GM12891 (cell line): ENCODE measurements at regions not wholly inside any gene's neighbourhood (a gene's known extent, or its start where the extent isn't known, plus 50 kb on each side); places are given as distances from the start of the nearest gene placed in this dataset.

ENCODE experiments used
- POLR2A ChIP-seq: IDR thresholded peaks from 2 replicates; pipeline ENCODE4 v1.6.1; 2011; ENCODE audit warnings: low read depth, low read length, control low read depth
- SPI1 ChIP-seq: IDR thresholded peaks from 2 replicates; pipeline ENCODE4 v1.6.1; 2011; ENCODE audit warnings: low read depth, low read length, control low read depth
- TAF1 ChIP-seq: IDR thresholded peaks from 2 replicates; pipeline ENCODE4 v1.6.1; 2011; ENCODE audit warnings: low read depth, low read length, control low read depth

GRCh38 chr14:87139299-87139698 lies 853.7 kb downstream of the GALC start:
- TF ChIP-seq POLR2A (no peak), TAF1 (no peak), SPI1 (no peak)
